ENCODE measurements at regions not wholly inside any gene's neighbourhood (a gene's known extent, or its start where the extent isn't known, plus 50 kb on each side); places are given as distances from the start of the nearest gene placed in this dataset.
"Not testable (repeated sequence)": the region's sequence is repeated elsewhere in the genome, so short reads cannot be mapped to it uniquely, and the experiment has no call there.

DNA sequence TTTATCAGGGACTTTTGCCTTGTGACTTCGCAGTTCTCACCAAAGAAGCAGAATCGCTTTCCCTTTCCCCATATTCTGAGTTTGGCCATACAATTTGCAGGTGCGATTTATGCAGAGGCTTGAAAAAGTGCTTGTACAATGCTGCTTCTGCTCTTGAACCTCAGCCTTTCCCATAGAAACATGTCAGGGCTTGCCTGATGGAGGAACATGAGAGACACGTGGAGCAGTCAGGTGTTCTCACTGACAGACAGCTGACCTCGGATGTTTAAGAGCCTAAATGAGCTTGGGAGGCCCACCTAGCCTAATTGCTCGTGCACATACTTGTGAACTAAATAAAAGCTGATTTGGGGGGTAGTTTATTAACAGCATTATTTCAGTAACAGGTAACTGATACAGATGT is 290.0 kb downstream of the S1PR1 start:
- DNase-seq (ENCODE audit: low read depth in 2 of 2, low spot score in 1 of 2) = no peak

DNA sequence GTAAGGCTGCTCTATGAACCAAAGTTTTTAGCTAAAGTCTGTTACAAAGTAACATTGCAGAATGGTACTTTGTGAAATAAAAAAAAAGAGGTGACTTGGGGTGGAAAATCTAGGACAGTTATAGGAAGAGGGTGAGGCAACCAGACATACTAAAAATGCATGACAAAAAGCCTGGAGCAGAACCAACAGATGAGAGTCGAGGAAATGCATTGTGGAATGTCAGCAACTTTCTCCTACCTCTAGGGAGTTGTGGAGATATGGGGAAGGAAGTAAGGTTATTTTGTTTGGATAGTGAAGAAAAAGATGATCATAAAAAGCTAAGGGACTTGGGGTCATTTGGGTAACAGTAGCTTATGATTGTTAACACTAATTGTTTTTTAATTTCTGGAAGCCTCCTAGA is 295.6 kb downstream of the S1PR1 start:
- no peak for DNase-seq (ENCODE audit: low read depth in 2 of 2, low spot score in 1 of 2)

DNA sequence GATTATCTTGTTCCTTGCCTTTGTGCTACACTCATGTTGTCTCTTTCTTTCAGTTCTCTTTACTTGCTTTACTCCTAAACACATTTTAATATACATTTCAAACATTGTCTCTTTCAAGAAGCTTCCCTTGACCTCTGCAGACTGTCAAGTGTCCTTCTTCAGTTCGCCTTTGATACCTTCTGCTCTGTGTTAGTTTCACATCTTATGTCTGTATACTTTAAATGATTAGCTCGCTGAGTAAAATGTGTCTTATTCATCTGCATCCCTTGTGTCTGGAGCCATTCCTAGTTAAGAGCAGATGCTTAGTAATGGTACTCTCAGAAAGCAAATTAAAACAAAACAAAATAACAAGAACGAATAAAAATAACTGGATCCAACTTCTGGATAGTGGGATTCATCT is 303.3 kb downstream of the S1PR1 start:
- DNase-seq (ENCODE audit: low read depth in 2 of 2, low spot score in 1 of 2) = no peak

DNA sequence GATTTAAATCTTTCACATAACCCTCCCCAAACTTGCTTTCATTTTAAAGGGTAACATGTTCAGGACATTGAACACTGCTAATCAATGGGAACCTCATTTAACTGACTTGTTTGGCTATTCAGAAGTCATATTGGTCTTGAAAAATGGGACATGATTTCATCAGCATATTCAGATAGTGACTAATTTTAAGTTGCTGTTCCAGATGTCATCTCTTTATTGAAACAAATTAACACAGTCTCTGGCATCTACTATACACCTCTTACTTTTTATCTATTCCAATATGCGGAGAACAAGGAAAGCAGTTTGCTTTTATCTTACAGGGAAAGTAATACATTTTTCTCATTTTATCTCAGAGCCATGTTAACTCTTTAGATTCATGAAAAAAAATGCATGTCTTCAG is 310.1 kb downstream of the S1PR1 start:
- no peak for DNase-seq (ENCODE audit: low read depth in 2 of 2, low spot score in 1 of 2)

DNA sequence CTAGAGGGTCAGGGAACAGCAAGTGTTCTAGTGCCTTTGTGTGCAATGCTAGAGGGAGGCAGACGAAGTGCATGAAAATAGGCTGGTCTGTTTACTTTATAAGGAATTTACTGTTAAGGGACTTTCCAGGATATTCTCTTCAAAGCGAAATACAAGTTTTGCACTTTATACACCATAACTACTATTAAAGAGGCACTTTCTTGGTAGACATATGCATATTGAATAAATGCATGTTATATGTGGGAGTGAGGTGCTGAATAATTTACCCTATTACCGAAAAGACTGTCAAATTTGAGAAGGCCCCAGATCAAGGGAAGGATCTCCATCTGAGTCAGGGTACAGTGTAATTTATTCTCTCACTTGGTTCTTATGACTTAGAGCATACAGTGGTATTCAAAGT is 310.5 kb downstream of the S1PR1 start:
- DNase-seq (ENCODE audit: low read depth in 2 of 2, low spot score in 1 of 2) = no peak

DNA sequence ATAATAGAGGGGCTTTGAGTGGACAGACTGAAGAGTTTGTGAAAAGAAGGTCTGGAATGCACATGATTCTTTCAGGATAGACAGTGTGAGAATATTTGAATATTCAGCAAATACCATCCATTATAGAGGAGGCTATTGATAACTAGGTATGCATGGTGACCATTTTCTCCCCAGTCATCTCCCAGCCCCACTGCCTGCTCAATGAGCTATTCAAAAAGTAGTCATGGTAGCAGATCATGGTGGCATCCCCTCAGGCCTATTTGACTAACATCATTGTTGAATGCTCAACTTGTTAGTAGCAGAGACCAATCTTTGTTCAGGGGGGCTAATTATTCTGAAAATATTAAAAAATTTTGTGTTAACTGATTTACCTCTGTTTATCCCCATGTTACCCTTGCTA is 311.6 kb downstream of the S1PR1 start:
- no peak for DNase-seq (ENCODE audit: low read depth in 2 of 2, low spot score in 1 of 2)

DNA sequence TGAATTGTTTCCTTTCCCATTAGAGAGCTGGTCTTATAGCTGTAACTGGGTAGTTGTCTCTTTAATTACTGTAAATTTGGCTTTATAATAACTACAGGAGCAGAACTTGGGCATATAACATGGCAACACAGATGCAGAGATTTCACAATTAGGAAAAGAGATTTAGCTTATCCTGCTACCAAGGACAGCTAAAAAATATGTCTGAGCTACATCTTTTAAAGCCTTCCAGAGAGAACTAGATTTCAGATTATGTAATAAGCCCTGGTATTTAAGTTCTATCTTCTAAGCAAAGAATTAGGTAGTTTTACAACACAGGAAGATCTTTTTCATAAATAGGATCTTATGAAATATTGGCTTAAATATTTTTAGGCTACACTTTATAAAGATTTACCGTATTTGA is 313.8 kb downstream of the S1PR1 start:
- DNase-seq (ENCODE audit: low read depth in 2 of 2, low spot score in 1 of 2) = no peak

DNA sequence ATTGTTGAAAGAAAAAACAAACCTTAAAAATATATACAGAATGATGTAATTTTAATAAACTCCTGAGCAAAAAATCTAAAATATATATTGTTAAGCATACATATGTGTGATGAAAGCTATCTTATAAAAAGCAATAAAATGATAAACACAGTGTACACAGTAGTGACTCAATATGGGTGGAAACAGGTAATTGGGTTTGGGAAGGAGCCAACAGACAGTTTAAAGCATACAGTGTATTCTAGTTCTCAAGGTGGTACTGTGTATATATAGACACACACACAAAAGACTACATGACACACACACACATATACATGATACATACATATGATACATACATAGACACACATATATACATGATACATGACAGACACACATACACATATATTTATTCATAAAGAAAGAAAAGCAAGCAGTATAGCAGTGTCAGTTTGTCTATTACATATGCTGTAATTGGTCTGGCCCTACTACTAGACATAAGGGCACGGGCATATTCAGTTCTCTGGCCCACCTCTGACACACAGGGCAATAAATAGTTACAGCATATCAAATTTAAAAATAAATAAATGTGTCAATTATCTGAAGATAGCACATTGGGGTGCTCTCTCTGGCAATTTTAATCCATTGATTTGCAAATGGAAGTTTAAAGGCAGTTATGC is 330.2 kb downstream of the S1PR1 start:
- no peak for DNase-seq (ENCODE audit: low read depth in 2 of 2, low spot score in 1 of 2)

DNA sequence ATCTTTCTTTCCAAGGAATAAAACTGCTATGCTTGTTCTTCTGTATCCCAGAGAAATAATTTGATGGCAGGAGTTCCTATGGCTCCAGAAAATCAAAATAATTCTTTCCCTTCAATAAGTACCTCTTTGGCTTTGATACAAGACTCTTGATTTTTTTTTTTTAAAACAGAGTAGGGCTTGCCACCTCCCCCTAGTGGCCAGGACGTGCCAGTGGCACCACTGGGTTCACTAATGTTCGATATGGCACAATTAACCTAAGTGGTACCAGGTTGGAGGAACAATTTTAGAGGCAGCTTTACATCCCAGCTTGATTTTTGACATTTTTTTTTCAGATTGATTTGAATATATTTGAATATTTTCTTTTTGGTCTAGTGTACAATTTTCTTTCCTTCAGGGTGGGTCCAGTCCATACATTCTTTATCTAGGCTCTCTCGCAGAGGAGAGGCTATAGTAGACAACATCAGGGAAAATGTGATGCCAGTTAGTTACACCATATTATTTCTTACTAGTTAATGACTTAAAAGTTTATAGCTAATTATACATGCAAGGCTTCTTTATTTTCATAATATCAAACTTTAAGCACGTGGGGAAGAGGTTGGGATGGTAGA is 330.9 kb downstream of the S1PR1 start:
- peak; percentile 5 to 6 for DNase-seq (ENCODE audit: low read depth in 2 of 2, low spot score in 1 of 2)

DNA sequence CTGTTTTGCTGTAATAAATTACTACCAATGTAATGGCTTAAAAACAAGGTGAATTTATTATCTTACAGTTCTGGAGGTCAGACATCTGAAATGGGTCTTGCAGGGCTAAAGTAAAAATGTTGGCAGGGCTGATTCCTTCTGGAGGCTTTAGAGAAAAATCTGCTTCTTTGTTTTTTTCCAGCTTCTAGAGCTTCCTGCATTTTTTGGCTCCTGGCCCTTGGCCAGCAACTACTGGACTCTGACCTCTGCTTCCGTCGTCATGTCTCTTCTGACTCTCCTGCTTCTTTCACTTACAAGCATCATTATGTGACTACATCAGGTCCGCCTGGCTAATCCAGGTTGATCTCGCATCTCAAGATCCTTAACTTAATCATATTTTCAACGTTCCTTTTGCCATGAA is 350.9 kb downstream of the S1PR1 start:
- no peak for DNase-seq (ENCODE audit: low read depth in 2 of 2, low spot score in 1 of 2)

DNA sequence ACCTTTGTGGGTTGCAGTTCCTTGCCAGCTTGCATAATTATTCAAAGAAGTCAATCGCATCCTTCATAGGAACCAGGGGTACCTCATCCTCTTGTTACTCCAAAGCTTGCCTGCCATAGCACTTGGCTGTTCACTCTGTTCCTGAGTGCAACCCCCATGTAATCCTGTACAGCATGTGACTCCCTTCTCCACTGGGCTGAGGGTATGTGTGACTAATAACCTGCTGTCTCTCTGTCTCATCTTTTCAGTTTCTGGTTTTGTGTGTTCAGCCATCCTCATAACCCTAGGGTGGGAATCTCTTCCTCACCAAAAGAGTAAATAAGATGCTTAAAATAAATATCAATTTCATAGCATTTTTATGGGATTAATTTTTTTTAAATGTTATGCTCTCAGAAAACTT is 351.9 kb downstream of the S1PR1 start:
- no peak for DNase-seq (ENCODE audit: low read depth in 2 of 2, low spot score in 1 of 2)

DNA sequence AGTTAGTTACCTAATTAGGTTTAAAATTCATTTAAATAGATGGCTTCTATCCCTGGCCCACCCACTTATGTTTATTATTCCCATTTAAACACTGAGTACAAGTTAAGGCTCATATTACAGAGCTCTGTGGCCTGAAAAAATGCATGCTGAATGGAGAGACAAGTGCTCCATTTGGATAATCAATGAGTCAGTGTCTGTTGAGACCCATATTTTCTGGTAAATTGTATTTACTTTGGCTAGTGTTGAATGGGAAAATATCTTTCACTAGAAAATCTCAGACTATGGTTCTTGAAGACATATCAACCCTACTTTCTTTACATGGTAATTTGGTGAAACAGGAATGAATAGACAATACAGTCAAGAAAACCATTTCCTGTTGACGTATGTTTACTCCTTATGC is 356.0 kb downstream of the S1PR1 start:
- no peak for DNase-seq (ENCODE audit: low read depth in 2 of 2, low spot score in 1 of 2)

DNA sequence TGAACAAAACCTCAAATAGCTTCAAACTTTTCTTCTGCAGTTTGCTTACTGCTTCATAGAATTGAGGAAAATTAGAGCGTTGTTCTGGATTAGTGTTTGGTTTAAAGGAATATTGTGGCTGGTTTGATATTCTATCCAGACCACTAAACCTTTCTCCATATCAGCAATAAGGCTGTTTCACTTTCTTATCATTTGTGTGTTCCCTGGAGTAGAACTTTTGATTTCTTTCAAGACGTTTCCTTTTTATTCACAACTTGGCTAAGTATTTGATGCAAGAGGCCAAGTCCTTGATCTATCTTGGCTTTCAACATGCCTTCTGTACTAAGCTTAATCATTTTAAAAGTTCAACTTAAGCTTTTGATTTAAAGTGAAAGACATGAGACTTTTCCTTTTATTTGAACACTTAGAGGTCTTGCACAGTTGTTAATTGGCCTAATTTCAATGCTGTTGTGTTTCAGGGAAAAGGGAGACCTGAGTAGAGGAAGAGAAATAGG is 359.1 kb downstream of the S1PR1 start:
- no peak for DNase-seq (ENCODE audit: low read depth in 2 of 2, low spot score in 1 of 2)

DNA sequence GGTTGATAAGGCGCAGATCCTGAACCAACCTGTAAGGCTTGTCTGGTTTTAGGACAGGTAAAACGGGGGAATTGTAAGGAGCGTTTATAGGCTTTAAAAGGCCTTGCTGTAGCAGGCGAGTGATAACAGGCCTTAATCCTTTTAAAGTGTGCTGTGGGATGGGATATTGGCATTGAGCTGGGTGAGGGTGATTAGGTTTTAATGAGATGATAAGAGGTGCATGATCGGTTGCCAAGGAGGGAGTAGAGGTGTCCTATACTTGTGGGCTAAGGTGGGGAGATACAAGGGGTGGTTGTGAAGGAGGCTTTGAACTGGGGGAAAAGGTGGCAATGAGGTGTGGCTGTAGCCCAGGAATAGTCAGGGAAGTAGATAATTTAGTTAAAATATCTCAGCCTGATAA is 363.8 kb downstream of the S1PR1 start:
- DNase-seq (ENCODE audit: low read depth in 2 of 2, low spot score in 1 of 2) = not testable (repeated sequence)

DNA sequence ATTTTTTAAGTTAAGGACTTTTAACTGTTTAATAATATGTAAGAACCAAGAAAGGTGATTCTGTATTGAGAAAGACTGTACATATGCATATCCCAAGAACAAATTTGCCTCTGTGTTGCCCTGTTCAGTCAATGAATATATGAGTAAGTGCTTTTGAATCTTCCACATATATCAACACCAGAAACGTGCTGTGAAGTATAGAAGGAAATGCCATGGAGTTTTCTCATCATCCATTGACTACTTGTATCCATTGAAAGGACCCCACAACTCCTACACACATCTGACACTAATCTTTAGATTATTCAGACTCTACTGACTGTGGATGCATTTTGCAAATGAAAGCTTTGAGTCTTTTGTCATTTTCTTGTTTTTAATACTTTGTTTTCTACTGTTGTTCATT is 366.9 kb downstream of the S1PR1 start:
- no peak for DNase-seq (ENCODE audit: low read depth in 2 of 2, low spot score in 1 of 2)

DNA sequence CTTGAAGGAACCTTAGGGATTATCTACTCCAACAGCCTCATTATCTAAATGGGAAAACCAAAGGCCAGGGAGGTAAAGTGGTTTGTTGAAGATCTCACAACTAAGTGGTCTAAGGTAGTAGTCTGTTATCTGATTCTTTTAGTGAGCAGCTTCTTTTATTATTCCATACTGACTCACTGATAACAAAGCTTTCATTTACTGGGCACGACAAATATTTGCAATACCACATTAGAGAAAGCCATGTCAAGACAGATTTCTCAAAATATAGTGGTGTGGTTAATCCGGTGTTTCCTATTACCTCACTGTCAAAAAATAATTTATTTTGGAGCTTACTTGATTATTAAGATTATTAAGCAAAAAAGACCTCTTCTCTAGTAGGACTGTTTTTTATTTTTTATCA is 369.1 kb downstream of the S1PR1 start:
- DNase-seq (ENCODE audit: low read depth in 2 of 2, low spot score in 1 of 2) = no peak

DNA sequence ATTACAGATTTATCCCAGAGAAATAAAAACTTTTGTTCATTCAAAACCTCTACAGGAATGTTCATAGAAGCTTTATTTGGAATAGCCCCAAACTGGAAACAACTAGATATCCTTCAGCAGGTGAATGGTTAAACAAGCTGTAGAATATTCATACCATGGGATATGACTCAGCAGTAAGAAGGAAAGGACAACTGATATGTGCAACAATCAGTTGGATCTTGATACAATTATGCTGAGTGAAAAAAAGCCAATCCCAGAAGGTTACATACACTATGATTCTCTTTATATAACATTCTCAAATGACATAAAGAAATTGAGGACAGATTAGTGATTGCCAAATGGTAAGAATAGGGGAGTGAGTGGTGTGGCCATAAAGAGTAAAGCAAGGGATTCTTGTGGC is 376.7 kb downstream of the S1PR1 start:
- DNase-seq (ENCODE audit: low read depth in 2 of 2, low spot score in 1 of 2) = no peak

DNA sequence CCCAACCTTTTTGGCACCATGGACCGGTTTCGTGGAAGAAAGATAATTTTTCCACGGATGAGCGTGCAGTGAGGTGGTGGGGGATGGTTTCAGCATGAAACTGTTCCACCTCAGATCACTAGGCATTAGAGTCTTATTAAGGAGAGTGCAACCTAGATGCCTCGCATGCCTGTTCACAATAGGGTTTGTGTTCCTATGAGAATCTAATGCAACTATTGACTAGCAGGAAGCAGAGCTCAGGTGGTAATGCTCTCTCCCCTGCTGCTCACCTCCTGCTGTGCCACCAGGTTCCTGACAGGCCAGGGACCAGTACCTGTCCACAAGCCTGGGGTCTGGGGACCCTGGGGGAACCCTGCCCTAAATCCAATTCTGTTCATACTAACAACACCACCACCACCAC is 377.8 kb downstream of the OLFM3 start:
- DNase-seq (ENCODE audit: low read depth in 2 of 2, low spot score in 1 of 2) = no peak

DNA sequence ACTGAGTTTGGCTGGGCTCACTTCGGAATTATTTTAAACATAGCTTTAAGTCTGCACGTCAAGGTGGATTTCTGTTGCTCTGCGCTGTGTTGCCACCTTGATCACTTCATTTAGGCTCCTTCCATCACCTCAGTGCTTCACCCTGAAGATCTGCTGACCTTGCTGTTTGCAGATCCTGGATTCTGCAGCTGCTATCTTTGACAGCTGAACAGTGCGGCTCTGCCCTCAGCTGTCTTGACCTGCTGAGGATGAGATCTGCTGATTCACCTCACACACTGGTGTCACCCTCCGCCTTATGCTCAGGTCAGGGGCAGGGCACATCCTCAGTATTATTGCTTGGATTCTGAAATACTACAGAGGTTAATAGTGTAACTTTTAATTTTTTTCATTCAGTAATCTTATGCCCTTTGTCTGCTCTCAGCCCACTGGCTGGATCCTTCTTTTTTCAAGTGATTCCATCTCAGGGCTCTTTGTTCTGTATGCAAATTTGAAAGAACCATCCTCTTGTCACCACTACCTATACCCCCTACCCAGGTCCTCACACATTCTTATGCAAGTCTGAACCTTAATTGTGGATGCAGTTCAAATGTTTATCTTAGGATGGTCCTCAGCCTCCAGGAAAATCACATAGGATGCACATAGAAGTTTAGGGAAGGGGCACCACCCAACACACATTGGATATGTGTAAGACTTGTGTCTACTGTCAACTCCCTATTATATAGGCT is 364.0 kb downstream of the OLFM3 start:
- DNase-seq (ENCODE audit: low read depth in 2 of 2, low spot score in 1 of 2) = no peak

DNA sequence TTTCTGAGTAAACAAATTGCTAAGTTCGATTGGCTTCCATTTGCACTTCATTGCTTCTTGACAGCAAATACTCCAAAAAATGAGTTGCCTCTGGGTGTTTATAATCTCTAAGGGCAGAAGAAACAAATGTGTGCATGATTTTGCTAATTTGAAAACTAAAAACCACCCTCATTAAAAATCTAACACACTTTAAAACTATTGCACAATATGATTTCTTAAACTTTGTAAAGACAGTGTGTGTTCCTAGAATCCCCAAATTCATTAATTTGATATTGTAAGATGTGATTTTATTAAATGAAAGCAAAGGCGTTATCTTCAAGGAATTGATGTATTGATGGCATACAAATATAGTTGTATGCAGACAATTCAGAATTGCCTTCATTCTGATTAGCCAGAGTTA is 350.9 kb downstream of the OLFM3 start:
- no peak for DNase-seq (ENCODE audit: low read depth in 2 of 2, low spot score in 1 of 2)

DNA sequence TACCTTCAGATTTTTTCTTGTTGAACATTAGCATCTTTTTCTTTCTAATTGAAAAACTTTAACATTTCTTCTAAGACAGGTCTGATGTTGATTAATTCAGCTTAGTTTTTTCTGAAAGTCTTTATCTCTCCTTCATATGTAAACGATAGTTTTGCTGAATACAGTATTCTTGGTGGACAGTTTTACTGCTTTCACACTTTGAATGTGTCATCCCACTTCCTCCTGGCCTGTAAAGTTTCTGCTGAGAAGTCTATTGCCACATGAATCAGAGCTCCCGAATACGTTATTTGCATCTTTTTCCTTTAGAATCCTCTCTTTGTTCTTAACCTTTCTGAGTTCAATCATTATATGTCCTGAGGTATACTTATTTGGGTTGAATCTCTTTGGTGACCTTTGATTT is 344.2 kb downstream of the OLFM3 start:
- no peak for DNase-seq (ENCODE audit: low read depth in 2 of 2, low spot score in 1 of 2)

DNA sequence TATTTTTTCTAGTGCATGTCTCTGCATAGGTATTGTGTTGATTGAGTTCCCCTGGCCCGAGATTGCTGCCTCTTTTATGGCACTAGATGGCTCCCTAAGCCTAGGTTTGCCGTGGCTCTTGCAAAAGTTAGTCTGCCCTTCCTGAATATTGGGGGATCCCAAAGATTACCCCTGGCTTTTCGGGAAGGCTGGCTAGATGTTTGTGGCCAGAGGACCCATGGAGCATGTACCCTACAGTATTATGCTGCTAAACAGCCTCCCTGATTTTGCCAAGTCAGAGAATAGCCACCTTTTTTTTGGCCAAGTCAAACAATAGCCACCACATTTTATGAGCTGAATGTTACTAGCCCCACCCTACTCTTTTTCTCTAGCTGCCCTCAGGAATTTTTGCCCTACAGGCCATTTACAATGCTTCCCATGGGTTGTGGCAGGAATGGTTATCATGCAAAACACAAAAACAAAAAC is 343.2 kb downstream of the OLFM3 start:
- DNase-seq (ENCODE audit: low read depth in 2 of 2, low spot score in 1 of 2) = no peak

Measured in stimulated activated CD8-positive, alpha-beta memory T cell treated with anti-CD3 and anti-CD28 coated beads, Interleukin-4, amount 100 ng/mL, for 4 hours (primary cell).